HEK293T (cell line): ENCODE measurements at regions not wholly inside any gene's neighbourhood (a gene's known extent, or its start where the extent isn't known, plus 50 kb on each side); places are given as distances from the start of the nearest gene placed in this dataset.
"Not testable (repeated sequence)": the region's sequence is repeated elsewhere in the genome, so short reads cannot be mapped to it uniquely, and the experiment has no call there.

Experiments
- CTCF ChIA-PET: fragments of 350-600 bp; formaldehyde crosslinking; extraction: SDS; loops from one replicate; lab custom pipeline; 2021; ENCODE audit warnings: antibody characterized with exemption, inconsistent platforms; lab: Yijun Ruan, JAX
- POLR2A ChIA-PET: fragments of 350-600 bp; formaldehyde crosslinking; extraction: SDS; loops from one replicate; lab custom pipeline; 2020; ENCODE audit warnings: antibody characterized with exemption, inconsistent platforms; lab: Yijun Ruan, JAX
- DNase-seq: peaks from one replicate; pipeline ENCODE4 v3.0.0; 2012; ENCODE audit warnings: mixed read lengths; ENCODE audit errors: extremely low spot score
- ARNT ChIP-seq: fragments of 450-650 bp; IDR thresholded peaks from 2 replicates; pipeline ENCODE4 v1.6.1; 2017; ENCODE audit warnings: mild to moderate bottlenecking
- BHLHE40 ChIP-seq: fragments of 450-650 bp; IDR thresholded peaks from 2 replicates; pipeline ENCODE4 v1.6.1; 2016; ENCODE audit warnings: mild to moderate bottlenecking, moderate library complexity, borderline replicate concordance
- CTBP1 ChIP-seq: fragments of 450-650 bp; IDR thresholded peaks from 2 replicates; pipeline ENCODE4 v1.6.1; 2016; ENCODE audit warnings: borderline replicate concordance
- ELF4 ChIP-seq: fragments of 450-650 bp; IDR thresholded peaks from 2 replicates; pipeline ENCODE4 v1.6.1; 2017; ENCODE audit warnings: antibody characterized with exemption
- FOXA1 ChIP-seq: fragments of 450-650 bp; IDR thresholded peaks from 2 replicates; pipeline ENCODE4 v1.6.1; 2016; ENCODE audit warnings: mild to moderate bottlenecking
- FOXK2 ChIP-seq: fragments of 450-650 bp; IDR thresholded peaks from 2 replicates; pipeline ENCODE4 v1.6.1; 2016; ENCODE audit warnings: mild to moderate bottlenecking
- FOXM1 ChIP-seq: fragments of 450-650 bp; IDR thresholded peaks from 2 replicates; pipeline ENCODE4 v1.6.1; 2017; ENCODE audit warnings: mild to moderate bottlenecking, borderline replicate concordance
- HDGF ChIP-seq: fragments of 450-650 bp; IDR thresholded peaks from 2 replicates; pipeline ENCODE4 v1.6.1; 2017; ENCODE audit warnings: antibody characterized with exemption, borderline replicate concordance
- L3MBTL2 ChIP-seq: fragments of 450-650 bp; conservative IDR thresholded peaks from 2 replicates; pipeline ENCODE4 v1.6.1; 2016; ENCODE audit warnings: mild to moderate bottlenecking
- LEF1 ChIP-seq: fragments of 450-650 bp; IDR thresholded peaks from 2 replicates; pipeline ENCODE4 v1.6.1; 2017; ENCODE audit warnings: mild to moderate bottlenecking, borderline replicate concordance
- NFRKB ChIP-seq: fragments of 450-650 bp; IDR thresholded peaks from 2 replicates; pipeline ENCODE4 v1.6.1; 2016; ENCODE audit warnings: mild to moderate bottlenecking, moderate library complexity
- SP1 ChIP-seq: fragments of 450-650 bp; IDR thresholded peaks from 2 replicates; pipeline ENCODE4 v1.6.1; 2017
- SUZ12 ChIP-seq: fragments of 450-650 bp; IDR thresholded peaks from 2 replicates; pipeline ENCODE4 v1.6.1; 2016; ENCODE audit warnings: mild to moderate bottlenecking
- TARDBP ChIP-seq: fragments of 450-650 bp; IDR thresholded peaks from 2 replicates; pipeline ENCODE4 v1.6.1; 2016
- ZNF384 ChIP-seq: fragments of 450-650 bp; IDR thresholded peaks from 2 replicates; pipeline ENCODE4 v1.6.1; 2016
- TF ChIP-seq, protein P1 (sequence below): fragments of 450-650 bp; IDR thresholded peaks from 2 replicates; pipeline ENCODE4 v1.6.1; 2016

DNA sequence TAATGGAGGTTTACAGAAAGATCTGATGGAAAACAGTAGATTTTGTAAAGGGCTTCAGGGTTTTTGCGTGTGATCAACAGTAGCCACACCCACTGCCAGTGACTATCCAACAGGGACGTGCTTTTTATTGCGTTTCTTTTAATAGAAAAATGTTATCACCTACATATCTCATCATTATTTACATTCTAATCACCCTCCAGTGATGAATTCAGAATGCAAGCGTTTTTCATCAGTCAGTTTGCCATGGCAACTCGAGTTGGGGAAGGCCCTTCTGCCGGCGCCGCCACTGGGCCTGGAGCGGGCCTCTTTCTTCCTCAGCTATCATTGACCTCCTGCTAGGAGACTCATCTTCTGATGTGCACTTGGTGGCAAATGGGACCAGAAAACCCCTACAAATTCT is 90.3 kb upstream of the TMTC4 start:
- TF ChIP-seq, protein P1, sequence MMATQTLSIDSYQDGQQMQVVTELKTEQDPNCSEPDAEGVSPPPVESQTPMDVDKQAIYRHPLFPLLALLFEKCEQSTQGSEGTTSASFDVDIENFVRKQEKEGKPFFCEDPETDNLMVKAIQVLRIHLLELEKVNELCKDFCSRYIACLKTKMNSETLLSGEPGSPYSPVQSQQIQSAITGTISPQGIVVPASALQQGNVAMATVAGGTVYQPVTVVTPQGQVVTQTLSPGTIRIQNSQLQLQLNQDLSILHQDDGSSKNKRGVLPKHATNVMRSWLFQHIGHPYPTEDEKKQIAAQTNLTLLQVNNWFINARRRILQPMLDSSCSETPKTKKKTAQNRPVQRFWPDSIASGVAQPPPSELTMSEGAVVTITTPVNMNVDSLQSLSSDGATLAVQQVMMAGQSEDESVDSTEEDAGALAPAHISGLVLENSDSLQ, result no peak
- TF ChIP-seq NFRKB (no peak), ELF4 (no peak), SUZ12 (no peak), SP1 (no peak), BHLHE40 (no peak), FOXK2 (no peak), ARNT (no peak), ZNF384 (no peak), TARDBP (no peak), L3MBTL2 (no peak), FOXA1 (no peak), HDGF (no peak), LEF1 (no peak), CTBP1 (no peak)

GRCh38 chr13:100762126-100762525 is 87.5 kb upstream of the TMTC4 start:
- DNase-seq, POLR2A ChIA-PET, CTCF ChIA-PET: not testable (repeated sequence)

More for the DNA sequence above, 90.3 kb upstream of the TMTC4 start:
- DNase-seq, result no peak
- CTCF ChIA-PET, result interaction anchor here (0.7 kb wide), 1 partner anchor 22 kb away, joined by 3 read pairs; no protein-coding TSS in a partner anchor
- POLR2A ChIA-PET, result no interaction called here

GRCh38 chr13:100755891-100756290 is 81.3 kb upstream of the TMTC4 start:
- no peak for DNase-seq
- POLR2A ChIA-PET, result no interaction called here
- TF ChIP-seq BHLHE40 (no peak), NFRKB (no peak), FOXM1 (no peak), HDGF (no peak), L3MBTL2 (no peak)
- TF ChIP-seq, protein P1, result no peak
- CTCF ChIA-PET, result no interaction called here

DNA sequence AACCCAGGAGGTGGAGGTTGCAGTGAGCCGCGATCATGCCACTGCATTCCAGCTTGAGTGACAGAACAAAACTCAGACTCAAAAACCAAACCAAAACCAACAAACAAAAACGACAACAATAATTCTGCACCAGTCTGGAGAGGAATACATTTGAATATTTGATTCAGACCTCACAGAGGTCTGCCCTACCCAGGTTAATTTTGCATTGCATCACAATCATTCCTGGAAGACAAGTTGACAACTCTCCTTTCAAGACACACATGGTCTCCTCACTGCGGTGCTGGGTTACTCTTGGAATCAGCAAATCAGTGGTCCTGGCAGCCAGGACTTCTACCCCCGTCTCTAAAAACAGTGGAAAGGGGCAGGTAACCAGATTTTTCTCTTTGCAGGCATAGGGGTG is 79.9 kb upstream of the TMTC4 start:
- TF ChIP-seq FOXA1 (no peak), HDGF (no peak), NFRKB (no peak), TARDBP (no peak), SP1 (no peak), LEF1 (no peak)
- ChIA-PET POLR2A (no interaction called here), CTCF (no interaction called here)
- no peak for DNase-seq

DNA sequence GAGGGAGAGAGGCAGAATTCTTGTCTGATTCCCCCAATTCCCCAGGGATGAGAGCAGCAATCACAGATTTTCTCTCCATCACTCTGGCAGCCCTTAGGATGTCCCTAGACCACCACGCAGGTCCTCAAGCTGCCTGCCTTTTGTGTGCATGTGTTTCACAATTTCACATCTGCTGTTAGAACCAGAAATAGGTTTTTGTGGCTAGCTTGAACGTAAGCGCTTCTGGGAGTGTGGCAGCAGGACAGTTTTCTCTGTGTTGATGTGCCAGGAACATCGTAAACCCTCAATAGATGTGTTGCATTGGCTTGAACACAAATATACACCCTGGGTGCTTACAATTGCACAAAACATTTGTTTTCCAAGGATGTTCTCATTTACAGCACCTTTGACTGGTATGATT is 78.8 kb upstream of the TMTC4 start:
- CTCF ChIA-PET, result no interaction called here
- POLR2A ChIA-PET, result no interaction called here
- TF ChIP-seq FOXK2, result no peak
- TF ChIP-seq TARDBP, result no peak
- no peak for TF ChIP-seq NFRKB
- TF ChIP-seq SUZ12, result no peak
- TF ChIP-seq, protein P1, result no peak
- no peak for TF ChIP-seq ZNF384
- no peak for TF ChIP-seq ELF4
- no peak for TF ChIP-seq L3MBTL2
- TF ChIP-seq HDGF, result no peak
- TF ChIP-seq SP1, result no peak
- no peak for TF ChIP-seq LEF1
- TF ChIP-seq BHLHE40, result no peak
- TF ChIP-seq FOXA1, result no peak
- no peak for TF ChIP-seq ARNT
- no peak for TF ChIP-seq FOXM1
- no peak for TF ChIP-seq CTBP1
- no peak for DNase-seq

DNA sequence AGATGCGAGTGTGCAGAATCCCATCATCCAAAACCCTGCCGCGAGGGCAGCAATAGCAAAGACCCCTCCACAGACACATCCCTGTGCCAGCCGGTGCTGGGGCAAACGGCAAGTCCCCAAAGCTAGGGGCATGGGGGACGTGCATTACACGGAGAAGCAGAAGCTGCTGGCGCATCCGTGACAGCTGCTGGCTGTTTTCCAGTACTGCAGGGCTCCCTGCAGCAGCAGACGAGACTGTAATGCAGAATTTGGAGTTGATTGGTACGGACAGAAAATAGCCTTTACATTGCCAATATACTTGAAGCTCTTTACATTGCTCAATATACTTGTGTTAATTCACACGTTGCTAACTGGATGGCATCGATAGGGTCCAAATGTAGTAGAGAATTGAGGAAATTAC is 77.2 kb upstream of the TMTC4 start:
- ChIA-PET CTCF (no interaction called here), POLR2A (no interaction called here)

More for the DNA sequence above, 77.2 kb upstream of the TMTC4 start:
- TF ChIP-seq ZNF384 (no peak), HDGF (no peak), SUZ12 (no peak), NFRKB (no peak), SP1 (no peak), LEF1 (no peak), CTBP1 (no peak), FOXA1 (no peak), TARDBP (no peak), L3MBTL2 (no peak), ELF4 (no peak), FOXM1 (no peak), BHLHE40 (no peak), ARNT (no peak), FOXK2 (no peak)
- TF ChIP-seq, protein P1, result no peak
- no peak for DNase-seq
